Amniotic epithelial cell (primary cell): ENCODE measurements at regions not wholly inside any gene's neighbourhood (a gene's known extent, or its start where the extent isn't known, plus 50 kb on each side); places are given as distances from the start of the nearest gene placed in this dataset.
"Not testable (repeated sequence)": the region's sequence is repeated elsewhere in the genome, so short reads cannot be mapped to it uniquely, and the experiment has no call there.

Experiments
- DNase-seq: peaks from one replicate; pipeline ENCODE4 v3.0.0-alpha.2; 2010; ENCODE audit warnings: low read depth

DNA sequence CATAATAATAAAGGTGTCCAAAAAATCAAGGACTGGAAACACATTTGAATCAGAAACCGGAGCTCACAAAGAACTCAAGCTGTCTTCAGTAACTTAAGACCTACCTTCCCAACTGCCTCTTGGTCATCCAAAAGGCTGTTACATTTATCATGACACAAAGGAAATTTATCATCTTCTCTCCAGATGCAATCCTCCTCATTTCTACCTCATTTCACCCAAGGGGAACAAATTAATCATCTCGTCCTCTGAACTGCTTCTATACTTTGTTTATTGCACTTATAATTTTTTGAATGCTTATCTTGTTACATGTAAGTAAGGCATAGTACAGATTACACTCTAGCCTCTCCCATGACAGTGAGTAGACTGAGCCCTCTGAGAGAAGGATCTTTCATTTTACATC, 105.1 kb upstream of the RGPD4 start:
- DNase-seq: no peak

DNA sequence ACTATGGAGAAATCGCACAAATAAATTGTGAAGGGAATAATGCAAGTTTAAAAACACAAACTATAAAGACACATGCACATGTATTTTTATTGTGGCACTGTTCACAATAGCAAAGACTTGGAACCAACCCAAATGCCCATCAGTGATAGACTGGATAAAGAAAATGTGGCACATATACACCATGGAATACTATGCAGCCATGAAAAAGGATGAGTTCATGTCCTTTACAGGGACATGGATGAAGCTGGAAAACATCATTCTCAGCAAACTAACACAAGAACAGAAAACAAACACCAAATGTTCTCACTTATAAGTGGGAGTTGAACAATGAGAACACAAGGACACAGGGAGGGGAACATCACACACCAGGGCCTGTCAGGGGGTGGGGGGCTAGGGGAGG, 100.9 kb upstream of the RGPD4 start:
- not testable (repeated sequence) for DNase-seq

DNA sequence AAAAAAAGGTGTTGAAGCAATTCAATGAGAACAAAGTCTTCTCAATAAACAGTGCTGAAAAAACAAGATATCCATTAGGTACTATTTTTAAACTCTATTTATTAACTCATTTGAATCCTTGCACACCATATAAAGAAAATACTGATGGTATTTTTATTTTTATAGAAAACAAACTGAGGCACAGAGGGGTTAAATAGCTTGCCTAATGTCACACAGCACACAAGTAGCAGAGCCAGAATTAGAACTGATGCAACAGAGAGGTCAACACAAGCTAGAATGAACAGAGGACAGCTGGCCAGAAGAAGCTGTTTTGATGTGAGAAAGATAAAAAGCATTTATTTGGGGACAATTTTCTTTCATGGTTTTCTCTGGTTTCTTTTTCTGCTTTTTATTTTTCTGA, 99.4 kb upstream of the RGPD4 start:
- no peak for DNase-seq

DNA sequence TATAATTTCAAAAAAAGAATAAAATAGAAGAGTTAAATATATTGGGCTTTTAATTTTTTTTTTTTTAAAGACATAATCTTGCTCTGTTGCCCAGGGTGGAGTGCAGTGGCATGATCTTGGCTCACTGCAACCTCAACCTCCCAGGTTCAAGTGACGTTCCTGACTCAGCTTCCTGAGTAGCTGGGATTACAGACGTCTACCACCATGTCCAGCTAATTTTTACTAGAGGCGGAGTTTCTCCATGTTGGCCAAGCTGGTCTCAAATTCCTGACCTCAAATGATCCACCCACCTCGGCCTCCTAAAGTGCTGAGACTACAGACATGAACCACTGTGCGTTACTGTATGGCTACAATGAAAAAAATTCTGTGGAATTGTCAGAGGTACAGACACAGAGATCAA, 98.1 kb upstream of the RGPD4 start:
- no peak for DNase-seq

DNA sequence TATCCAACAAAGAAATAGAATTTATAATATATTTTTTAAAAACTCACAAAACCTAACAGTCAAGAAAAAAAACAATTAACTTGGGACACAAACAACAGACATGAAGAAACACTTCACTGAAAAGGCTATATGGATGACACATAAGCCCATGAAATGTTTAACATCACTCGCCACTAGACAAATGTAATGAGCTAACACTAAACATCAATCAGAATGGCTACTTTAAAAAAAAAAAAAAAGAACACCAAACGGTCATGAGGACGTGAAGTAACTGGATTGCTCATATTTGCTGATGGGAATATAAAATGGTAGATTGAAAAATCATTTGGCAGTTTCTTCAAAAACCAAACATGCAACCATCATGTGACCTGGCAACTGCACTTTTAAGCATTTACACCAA, 97.3 kb upstream of the RGPD4 start:
- DNase-seq: no peak

DNA sequence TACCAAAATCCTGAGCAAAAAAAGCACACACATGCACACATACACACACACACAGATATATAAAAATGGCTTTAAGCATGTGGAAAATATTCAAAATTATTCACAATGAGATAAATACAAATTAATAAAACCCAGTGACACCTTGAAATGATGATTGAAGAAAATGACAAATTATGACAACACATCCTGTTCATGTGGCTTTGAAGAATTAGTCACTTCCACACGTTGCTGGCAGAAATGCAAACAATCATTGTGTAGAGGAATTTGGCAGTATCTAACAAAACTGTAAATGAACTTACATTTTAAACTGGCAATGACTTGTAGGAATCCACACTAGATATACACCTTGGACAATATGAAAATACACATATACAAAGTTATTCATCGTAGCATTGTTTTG, 95.8 kb upstream of the RGPD4 start:
- no peak for DNase-seq

DNA sequence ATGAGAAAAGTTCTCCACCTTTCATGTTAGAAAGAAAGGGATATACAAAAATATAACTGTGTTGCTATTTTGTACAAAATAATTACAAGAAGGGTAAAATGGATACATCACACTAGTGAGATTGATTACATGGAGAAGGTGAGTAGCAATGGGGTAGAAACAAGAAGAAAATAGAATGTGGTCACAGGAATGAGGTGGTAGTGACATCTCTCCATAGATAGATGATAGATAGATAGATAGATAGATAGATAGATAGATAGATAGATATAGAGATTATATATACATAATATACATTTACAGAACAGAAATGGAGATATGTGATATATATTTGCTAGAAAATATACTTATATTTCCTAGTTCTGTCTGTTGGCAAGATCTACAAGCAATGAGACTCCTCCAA, 95.3 kb upstream of the RGPD4 start:
- no peak for DNase-seq

DNA sequence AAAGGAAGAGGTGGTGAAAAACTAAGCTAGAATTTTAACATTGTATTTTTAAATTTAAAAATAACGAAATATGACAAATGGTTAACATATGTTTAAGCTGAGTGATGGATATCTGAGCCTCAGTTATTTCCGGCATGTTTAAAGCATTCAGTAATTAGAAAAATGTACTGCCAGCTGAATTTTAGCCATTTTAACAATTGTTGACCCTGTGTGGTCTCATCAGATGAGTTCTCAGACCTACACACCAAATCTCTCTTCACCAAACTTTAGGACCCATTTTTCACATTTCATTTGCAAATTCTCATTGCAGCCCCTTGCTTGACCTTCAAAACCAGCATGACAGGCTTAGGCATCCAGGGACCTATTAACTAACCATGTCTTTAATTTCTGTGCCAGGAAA, 91.5 kb upstream of the RGPD4 start:
- no peak for DNase-seq

DNA sequence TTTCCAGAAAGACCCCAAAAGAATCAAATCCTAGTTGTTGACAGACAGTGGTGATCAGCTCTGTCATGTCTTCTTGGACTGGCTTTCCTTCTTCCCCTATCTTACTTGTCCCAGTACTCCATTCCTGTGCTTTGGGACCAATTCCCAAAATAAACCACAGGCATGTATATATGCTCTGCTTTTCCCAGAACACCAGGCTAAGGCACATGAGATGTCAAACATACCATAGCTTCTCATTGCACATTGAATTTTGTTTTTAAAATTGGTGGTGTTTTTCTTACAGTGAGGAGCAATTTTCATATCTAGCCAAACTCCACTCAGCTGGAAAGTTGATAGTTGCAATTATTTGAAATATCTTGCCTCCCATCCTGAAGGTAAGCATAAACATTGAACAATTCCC, 88.9 kb upstream of the RGPD4 start:
- no peak for DNase-seq

DNA sequence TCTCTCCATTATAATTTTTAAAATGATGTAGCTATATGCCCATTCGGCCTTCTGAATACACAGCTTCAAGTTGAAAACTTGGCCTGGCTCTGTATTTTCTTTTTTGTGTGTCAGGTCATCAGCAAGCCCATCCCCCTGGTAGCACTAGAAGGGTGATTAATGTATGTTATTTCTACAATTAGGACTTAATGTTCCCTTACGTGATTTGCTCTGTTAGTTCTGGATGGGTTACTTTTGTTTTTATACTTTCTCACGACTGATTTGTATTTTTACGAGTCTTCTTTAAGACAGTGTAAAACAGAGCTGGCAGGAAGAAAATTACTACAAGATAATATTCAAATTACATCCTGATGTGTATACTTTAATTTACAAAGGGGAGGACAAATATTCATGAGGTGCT, 88.4 kb upstream of the RGPD4 start:
- no peak for DNase-seq

DNA sequence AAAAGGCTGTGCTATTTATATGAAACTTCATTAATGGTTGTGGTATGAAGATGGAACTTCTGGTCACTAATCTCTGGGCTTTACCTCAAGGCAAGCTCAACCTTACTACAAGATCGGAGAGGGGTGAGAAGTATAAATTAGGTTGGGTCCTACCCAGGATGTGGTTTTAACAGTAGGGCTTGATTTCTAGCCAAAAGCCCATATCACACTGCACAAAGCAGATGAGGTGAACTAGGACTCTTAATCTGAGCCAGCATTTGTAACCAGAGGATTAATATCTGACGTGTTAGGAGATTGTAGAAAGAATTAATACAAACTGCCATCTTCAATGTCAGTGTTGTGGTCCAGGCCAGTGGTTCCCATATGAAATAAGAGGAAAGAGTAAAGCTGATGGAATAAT, 86.4 kb upstream of the RGPD4 start:
- DNase-seq: no peak

DNA sequence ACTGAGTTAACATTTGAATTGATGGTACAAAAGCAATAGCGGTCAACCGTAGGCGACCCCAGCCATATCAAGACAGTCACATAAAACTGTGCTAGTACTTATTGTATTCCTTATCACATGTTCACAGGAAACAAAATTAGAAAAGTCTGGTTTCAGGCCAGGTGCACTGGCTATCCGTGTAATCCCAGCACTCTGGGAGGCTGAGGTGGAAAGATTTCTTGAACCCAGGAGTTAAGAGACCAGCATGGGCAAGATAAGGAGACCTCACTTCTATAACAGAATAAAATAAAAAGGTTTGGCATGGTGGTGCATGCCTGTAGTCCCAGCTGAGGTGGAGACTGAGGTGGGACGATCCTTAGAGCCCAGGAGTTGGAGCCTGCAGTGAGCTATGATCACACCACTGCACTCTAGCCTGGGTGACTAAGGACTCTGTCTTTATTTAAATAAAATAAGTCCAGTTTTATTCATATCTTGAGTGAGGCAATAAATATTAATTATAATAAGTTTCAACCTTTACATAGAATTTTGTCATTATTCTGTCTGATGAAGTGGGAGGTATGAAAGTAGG, 84.1 kb upstream of the RGPD4 start:
- no peak for DNase-seq

DNA sequence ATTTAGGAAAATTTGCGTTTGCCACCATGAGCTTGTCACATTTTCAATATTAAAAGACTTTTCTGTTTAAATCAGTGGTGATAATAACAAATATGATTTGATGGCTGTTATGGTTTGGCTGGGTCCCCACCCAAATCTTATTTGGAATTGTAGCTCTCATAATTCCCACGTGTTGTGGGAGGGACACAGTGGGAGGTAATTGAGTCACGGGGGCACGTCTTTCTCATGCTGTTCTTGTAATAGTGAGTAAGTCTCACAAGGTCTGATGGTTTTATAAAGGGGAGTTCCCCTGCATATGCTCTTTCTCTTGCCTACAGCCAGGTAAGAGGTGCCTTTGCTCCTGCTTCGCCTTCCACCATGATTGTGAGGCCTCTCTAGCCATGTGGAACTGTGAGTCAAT, 83.4 kb upstream of the RGPD4 start:
- DNase-seq: no peak

DNA sequence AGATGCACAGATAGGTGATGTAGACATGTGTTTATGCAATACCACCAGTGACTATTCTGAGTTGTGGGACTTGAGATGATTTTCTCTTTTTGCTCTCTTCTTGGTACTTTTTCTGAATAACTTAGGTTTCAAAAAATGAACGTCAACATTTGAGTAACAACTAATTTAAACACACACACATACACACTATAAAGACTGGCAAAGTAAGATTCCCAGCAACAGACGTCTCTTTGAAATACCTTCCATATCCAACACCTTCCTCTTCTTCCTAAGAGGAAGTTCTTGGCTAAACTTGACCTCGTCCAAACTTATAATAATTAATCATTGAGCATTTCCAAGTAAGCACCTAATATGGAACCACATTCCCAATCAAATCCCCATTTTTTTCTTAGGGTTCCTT, 81.6 kb upstream of the RGPD4 start:
- DNase-seq: no peak

DNA sequence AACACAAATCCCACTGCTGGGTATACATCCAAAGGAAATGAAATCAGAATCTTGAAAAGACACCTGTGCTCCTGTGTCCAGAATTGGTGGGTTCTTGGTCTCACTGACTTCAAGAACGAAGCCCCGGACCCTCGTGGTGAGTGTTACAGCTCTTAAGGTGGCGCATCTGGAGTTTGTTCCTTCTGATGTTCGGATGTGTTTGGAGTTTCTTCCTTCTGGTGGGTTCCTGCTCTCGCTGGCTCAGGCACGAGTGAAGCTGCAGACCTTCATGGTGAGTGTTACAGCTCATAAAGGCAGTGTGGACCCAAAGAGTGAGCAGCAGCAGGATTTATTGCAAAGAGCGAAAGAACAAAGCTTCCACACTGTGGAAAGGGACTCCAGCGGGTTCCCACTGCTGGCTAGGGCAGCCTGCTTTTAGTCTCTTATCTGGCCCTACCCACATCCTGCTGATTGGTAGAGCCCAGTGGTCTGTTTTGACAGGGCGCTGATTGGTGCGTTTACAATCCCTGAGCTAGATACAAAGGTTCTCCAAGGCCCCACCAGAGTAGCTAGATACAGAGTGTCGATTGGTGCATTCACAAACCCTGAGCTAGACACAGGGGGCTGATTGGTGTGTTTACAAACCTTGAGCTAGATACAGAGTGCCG, 80.0 kb upstream of the RGPD4 start:
- DNase-seq: not testable (repeated sequence)

DNA sequence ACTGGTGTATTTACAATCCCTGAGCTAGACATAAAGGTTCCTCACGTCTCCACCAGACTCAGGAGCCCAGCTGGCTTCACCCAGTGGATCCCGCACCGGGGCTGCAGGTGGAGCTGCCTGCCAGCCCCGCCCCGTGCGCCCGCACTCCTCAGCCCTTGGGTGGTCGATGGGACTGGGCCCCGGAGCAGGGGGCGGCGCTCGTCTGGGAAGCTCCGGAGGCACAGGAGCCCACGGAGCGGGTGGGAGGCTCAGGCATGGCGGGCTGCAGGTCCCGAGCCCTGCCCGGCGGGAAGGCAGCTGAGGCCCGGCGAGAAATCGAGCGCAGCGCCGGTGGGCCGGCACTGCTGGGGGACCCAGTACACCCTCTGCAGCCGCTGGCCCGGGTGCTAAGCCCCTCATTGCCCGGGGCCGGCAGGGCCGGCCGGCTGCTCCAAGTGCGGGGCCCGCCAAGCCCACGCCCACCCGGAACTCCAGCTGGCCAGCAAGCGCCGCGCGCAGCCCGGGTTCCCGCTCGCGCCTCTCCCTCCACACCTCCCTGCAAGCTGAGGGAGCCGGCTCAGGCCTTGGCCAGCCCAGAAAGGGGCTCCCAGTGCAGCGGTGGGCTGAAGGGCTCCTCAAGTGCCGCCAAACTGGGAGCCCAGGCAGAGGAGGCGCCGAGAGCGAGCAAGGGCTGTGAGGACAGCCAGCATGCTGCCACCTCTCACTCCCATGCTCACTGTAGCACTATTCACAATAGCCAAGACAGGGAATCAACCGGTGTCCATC, 79.3 kb upstream of the RGPD4 start:
- DNase-seq: not testable (repeated sequence)

DNA sequence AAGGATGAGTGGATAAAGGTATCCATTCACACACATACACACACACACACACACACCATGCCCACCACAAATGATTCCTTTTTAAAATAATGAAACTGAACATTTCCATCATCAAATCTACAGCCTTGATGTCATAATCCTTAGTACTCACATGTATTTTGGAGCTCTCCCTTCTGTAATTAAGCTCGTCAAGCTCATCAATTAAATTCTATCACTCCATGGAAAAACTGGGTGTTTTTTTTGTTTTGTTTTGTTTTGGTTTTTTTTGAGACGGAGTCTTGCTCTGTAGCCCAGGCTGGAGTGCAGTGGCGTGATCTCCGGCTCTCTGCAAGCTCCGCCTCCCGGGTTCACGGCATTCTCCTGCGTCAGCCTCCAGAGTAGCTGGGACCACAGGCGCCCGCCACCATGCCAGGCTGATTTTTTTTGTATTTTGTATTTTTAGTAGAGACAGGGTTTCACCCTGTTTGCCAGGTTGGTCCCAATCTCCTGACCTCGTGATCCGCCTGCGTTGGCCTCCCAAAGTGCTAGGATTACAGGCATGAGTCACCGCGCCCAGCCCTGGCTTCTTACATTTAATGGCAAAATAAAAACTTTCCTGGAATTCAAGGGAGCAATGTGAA, 78.6 kb upstream of the RGPD4 start:
- no peak for DNase-seq

DNA sequence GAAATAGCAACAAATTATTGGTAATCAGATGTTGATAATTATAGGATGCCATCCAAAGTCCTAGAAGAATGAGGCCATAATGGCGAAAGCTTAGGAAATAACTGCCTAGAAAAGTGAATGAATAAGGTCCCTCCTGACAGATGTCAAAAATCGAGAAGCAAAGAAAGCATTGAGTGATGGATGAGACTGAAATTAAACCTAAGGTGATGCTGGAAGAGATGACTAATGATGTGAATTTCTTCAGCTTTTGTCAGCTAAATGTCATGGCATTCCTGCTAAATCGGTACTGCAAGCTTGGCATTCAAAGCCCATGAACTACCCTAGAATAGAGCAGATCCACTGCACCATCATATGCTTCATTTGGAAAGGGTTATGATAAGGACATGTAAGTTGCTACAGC, 74.8 kb upstream of the RGPD4 start:
- DNase-seq: no peak

DNA sequence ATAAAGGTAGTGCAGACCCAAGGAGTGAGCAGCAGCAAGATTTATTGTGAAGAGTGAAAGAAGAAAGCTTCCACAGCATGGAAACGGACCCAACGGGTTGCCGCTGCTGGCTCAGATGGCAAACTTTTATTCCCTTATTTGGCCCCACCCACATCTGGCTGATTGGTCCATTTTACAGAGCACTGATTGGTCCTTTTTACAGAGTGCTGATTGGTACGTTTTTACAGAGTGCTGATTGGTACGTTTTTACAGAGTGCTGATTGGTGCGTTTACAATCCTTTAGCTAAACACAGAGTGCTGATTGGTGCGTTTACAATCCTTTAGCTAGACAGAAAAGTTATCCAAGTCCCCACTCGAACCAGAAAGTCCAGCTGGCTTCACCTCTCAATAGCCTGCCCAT, 72.9 kb upstream of the RGPD4 start:
- DNase-seq: not testable (repeated sequence)

DNA sequence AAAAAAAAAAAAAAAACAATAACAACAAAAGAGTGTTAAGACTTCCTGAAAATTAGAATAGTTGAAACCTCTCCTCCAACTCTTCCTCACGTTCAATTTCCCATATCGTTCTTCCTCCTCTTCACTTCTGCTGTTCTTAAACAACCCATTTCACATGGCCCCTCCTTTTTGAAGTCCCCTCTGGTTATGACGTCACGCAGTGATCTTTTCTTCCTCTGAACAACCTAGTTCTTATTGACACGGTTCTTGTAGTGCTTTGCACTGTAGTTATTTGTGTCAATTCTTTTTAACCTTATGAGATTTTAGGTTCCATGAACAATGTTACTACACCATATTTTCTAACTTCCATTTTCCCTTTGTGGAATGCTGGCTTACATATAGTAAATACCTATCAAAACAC, 69.5 kb upstream of the RGPD4 start:
- no peak for DNase-seq

DNA sequence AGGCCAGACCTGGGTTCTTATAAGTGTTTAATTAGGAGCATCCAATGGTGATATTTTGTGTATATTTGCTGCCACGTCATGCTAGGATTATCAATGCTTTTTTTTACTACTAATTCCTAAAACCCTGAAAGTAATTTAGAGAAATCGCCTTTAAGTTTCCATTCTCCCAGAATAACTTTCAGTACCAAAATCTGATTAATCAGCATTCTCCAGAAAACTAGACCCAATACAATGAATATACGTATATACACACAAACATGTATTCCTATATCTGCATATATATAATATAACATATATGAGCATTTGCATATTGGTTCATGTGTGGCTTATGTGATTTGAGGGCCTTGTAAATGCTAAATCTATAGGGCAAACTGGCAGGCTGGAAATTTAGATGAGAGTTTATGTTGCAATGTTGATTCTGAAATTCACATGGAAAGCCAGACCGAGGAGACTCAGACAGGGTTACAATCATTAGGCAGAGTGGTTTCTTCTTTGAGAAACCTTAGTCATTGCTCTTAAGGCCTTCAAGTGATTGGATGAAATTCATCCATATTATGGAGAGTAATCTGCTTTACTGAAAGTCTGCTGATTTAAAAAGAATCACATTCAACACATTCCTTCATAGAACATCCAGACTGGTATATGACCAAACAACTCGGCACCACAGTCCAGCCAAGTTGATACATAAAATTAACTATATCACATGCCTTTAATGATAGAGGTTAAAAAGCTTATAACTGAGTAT, 65.9 kb upstream of the RGPD4 start:
- no peak for DNase-seq

DNA sequence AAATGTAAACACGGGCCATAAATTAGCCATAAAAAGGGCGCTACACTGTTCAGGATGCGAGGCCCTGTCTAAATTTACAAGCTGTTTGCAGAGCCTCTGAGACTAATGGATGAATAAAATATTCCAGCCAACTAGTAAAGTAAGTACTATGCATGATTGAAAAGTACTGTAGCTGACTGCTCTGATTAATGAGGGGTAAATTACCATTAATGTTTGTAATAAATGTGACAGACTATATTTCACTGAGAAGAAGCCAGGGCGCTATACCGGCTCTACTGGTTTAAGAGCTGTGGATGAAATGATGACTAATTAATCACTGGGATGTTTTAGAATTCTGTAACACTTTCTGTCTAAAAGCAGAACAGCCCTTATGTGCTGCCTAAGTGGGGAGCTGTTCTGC, 54.3 kb upstream of the RGPD4 start:
- DNase-seq: no peak

DNA sequence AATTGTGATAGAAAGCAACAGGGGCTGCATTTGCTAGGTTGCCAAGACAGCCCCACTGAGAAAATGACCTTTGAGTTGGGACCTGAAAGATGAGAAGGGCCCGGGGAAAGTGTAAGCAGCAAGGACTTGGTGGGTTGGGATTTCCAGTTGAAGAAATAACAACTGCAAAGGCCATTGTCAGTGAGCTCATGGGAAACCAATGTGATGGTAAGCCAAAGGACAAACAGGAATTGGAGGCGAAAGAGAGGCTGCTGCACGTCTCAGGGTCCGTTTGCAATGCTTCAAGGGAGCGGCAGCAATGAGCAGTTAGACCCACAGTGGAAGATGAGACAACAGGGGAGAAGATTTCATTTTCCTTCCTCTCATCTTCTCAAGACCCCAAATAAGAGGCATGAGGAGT, 51.5 kb upstream of the RGPD4 start:
- no peak for DNase-seq
